K562 (cell line): ENCODE measurements at regions not wholly inside any gene's neighbourhood (a gene's known extent, or its start where the extent isn't known, plus 50 kb on each side); places are given as distances from the start of the nearest gene placed in this dataset.
A peak's percentile ranks its signal among the peaks of the same experiment; 100 is the strongest.

Experiments
- ATAC-seq: fragments of 200-7000 bp; cut with Tn5 transposase; 3 replicates; pipeline ENCODE4 v1.9.1; 2020; ENCODE audit warnings: moderate library complexity
- BruUV-seq: library from RNA; stranded (reverse); fragments of 400-500 nt; replicated peaks from 2 replicates; lab custom pipeline; 2021; lab: Mats Ljungman, UMichigan
- CTCF ChIA-PET: fragments of 300-600 bp; formaldehyde crosslinking; extraction: SDS; loops from one replicate; lab custom pipeline; 2021; ENCODE audit warnings: low intra/inter-chr PET ratio; lab: Yijun Ruan, JAX
- POLR2A ChIA-PET: fragments of 300-600, 350-650 bp; sonication (Branson Sonifier 250); formaldehyde crosslinking; extraction: SDS; loops from one replicate; lab custom pipeline; 2021; ENCODE audit warnings: antibody characterized with exemption, inconsistent platforms; lab: Yijun Ruan, JAX
- DNase-seq, 4 experiments: peaks; one replicate each; pipeline versions ENCODE4 v3.0.0 to v3.0.0-alpha.2; 2011 to 2018; ENCODE audit warnings: low spot score in 3 of 4, mixed read lengths in 3 of 4; ENCODE audit errors: extremely low read depth in 1 of 4
- FAIRE-seq: peaks from 2 replicates; lab custom pipeline; 2011; peaks lifted over from hg19 to GRCh38; lab: Jason Lieb, UNC
- H2AFZ ChIP-seq: 2 replicates; pipeline ENCODE4 v1.6.0; 2011; ENCODE audit warnings: low read depth, low read length, control low read depth, inconsistent platforms
- H3K27ac ChIP-seq: fragments of 200-600 bp; 3 replicates; pipeline ENCODE4 v1.8.0; 2011; ENCODE audit warnings: low read depth, mild to moderate bottlenecking, control low read depth, inconsistent platforms, low read length, moderate library complexity, mixed read lengths; ENCODE audit errors: extremely low read depth
- H3K27me3 ChIP-seq, 2 experiments: fragments of 300-600 bp in 1 of 2; 2 replicates in 1 of 2; 3 replicates in 1 of 2; pipeline versions ENCODE4 v1.6.0 to v1.8.0; 2011; ENCODE audit warnings: inconsistent platforms in 2 of 2, low read length in 2 of 2, mild to moderate bottlenecking in 1 of 2, mixed read lengths in 1 of 2, moderate library complexity in 1 of 2; ENCODE audit not compliant: control insufficient read depth in 2 of 2, insufficient read depth in 2 of 2
- H3K36me3 ChIP-seq: fragments of 300-600 bp; 3 replicates; pipeline ENCODE4 v1.8.0; 2011; ENCODE audit warnings: mild to moderate bottlenecking, low read length, inconsistent platforms; ENCODE audit not compliant: control insufficient read depth, insufficient read depth
- H3K4me1 ChIP-seq, 2 experiments: fragments of 200-600 bp in 1 of 2; replicated peaks in 1 of 2; 2 replicates in 1 of 2; 3 replicates in 1 of 2; pipeline versions ENCODE4 v1.5.1 to v1.8.0; 2011; ENCODE audit warnings: inconsistent platforms in 2 of 2, low read length in 2 of 2, mild to moderate bottlenecking in 1 of 2, mixed read lengths in 1 of 2, moderate library complexity in 1 of 2; ENCODE audit not compliant: control insufficient read depth in 2 of 2, insufficient read depth in 2 of 2
- H3K4me2 ChIP-seq: 2 replicates; pipeline ENCODE4 v1.6.1; 2011; ENCODE audit warnings: low read length, control low read depth, inconsistent platforms, mixed read lengths; ENCODE audit not compliant: insufficient read depth
- H3K4me3 ChIP-seq: fragments of 200-600 bp; sonication (generic), shearing (Covaris generic); 2 replicates; pipeline ENCODE4 v1.5.1; 2016; ENCODE audit warnings: control low read depth, inconsistent platforms
- H3K79me2 ChIP-seq: fragments of 200-600 bp; 3 replicates; pipeline ENCODE4 v1.8.0; 2011; ENCODE audit warnings: low read length, inconsistent platforms; ENCODE audit not compliant: control insufficient read depth, insufficient read depth
- H3K9ac ChIP-seq, 2 experiments: 2 replicates each; pipeline versions ENCODE4 v1.6.0 to v1.6.1; 2011; ENCODE audit warnings: low read depth in 2 of 2, low read length in 2 of 2, control low read depth in 1 of 2, inconsistent platforms in 1 of 2, mild to moderate bottlenecking in 1 of 2, mixed read lengths in 1 of 2; ENCODE audit not compliant: insufficient read depth in 1 of 2
- H3K9me1 ChIP-seq: one replicate; pipeline ENCODE4 v1.6.0; 2011; ENCODE audit warnings: inconsistent platforms, mild to moderate bottlenecking, low read length, moderate library complexity; ENCODE audit not compliant: control insufficient read depth, insufficient read depth
- H3K9me3 ChIP-seq: replicated peaks from 2 replicates; pipeline ENCODE4 v1.5.1; 2011; ENCODE audit warnings: low read depth, low read length, inconsistent platforms; ENCODE audit not compliant: control insufficient read depth, insufficient read depth
- H4K20me1 ChIP-seq: replicated peaks from 2 replicates; pipeline ENCODE4 v1.6.1; 2011; ENCODE audit warnings: low read length, inconsistent platforms, mixed read lengths; ENCODE audit not compliant: control insufficient read depth, insufficient read depth
- ARID3B ChIP-seq: fragments of 250-450 bp; sonication (Bioruptor Pico); IDR thresholded peaks from 2 replicates; pipeline ENCODE4 v1.4.0; 2020; ENCODE audit warnings: borderline replicate concordance
- ATF7 ChIP-seq: fragments of 450-650 bp; IDR thresholded peaks from 2 replicates; pipeline ENCODE4 v1.7.1; 2014; ENCODE audit warnings: mild to moderate bottlenecking, moderate library complexity
- CREB3 ChIP-seq: fragments of 450-650 bp; conservative IDR thresholded peaks from 2 replicates; pipeline ENCODE4 v1.6.1; 2016; ENCODE audit warnings: missing genetic modification characterization, low read depth, mild to moderate bottlenecking, missing compliant biosample characterization, moderate library complexity
- DACH1 ChIP-seq: fragments of 450-650 bp; IDR thresholded peaks from 2 replicates; pipeline ENCODE4 v1.6.1; 2018; ENCODE audit not compliant: partially characterized antibody
- PHF20 ChIP-seq: fragments of 450-650 bp; IDR thresholded peaks from 2 replicates; pipeline ENCODE4 v1.6.1; 2018; ENCODE audit not compliant: partially characterized antibody
- TFE3 ChIP-seq: fragments of 450-650 bp; formaldehyde crosslinking; IDR thresholded peaks from 2 replicates; pipeline ENCODE4 v1.4.0; 2020; ENCODE audit warnings: mild to moderate bottlenecking, mixed read lengths
- ZNF133 ChIP-seq: fragments of 250-450 bp; sonication (Bioruptor Pico); IDR thresholded peaks from 2 replicates; pipeline ENCODE4 v1.4.0; 2020; ENCODE audit warnings: mild to moderate bottlenecking
- ZNF174 ChIP-seq: fragments of 250-450 bp; sonication (Bioruptor Pico); IDR thresholded peaks from 2 replicates; pipeline ENCODE4 v1.4.0; 2020; ENCODE audit warnings: mild to moderate bottlenecking
- ZNF263 ChIP-seq: sonication (generic); formaldehyde crosslinking; IDR thresholded peaks from 2 replicates; pipeline ENCODE4 v1.8.0; 2022; ENCODE audit warnings: mild to moderate bottlenecking, missing genetic modification reagents, borderline replicate concordance
- WGBS: fragments of 100-300 bp; shearing (Covaris generic); methylation state at CpG from one replicate; pipeline ENCODE4 v1.1.6; 2016; ENCODE audit warnings: low coverage, mixed read lengths; ENCODE audit not compliant: insufficient coverage; ENCODE audit errors: missing lambda C conversion rate; 5-methylcytosine and 5-hydroxymethylcytosine counted together
- in situ Hi-C: fragments of 300-500 bp; cut with MboI; formaldehyde crosslinking; loops from 4 replicates; pipeline ENCODE4 v1.15.0; 2018; ENCODE audit warnings: inconsistent platforms, mixed read lengths
- intact Hi-C: fragments of 100-400 bp; cut with micrococcal nuclease; formaldehyde crosslinking; loops from 2 replicates; pipeline ENCODE4 v1.14.2; 2022

- POLR2A ChIA-PET, result no interaction called here
- FAIRE-seq, result no peak
These were observed 421.0 kb downstream of the TENT5A start for GRCh38 chr6:81331526-81331925.

GRCh38 chr6:81328700-81329099 lies 423.8 kb downstream of the TENT5A start:
- no peak for TF ChIP-seq ARID3B (CRISPR knock-in tag)
- no peak for TF ChIP-seq PHF20
- TF ChIP-seq TFE3, result peak; percentile 78
- 0% methylated on average over 2 of the region's 2 CpGs for WGBS
- DNase-seq (no peak), FAIRE-seq (no peak), ATAC-seq (no peak)
- Histone ChIP-seq H3K4me1 (no peaks in the 10 kb centered on the region), H3K36me3 (no peaks in the 10 kb centered on the region), H3K27ac (no peak overlapping the region), H2AFZ (no peak overlapping the region), H3K9me1 (no peaks in the 10 kb centered on the region), H3K79me2 (no peaks in the 10 kb centered on the region), H3K27me3 (no peaks in the 10 kb centered on the region), H4K20me1 (no peaks in the 10 kb centered on the region), H3K9ac (no peak overlapping the region), H3K4me2 (no peak overlapping the region), H3K9me3 (no peaks in the 10 kb centered on the region), H3K4me3 (no peak overlapping the region)
- BruUV-seq, result no TSS peak
- POLR2A ChIA-PET, result no interaction called here
- in situ Hi-C loops (no loop called here), intact Hi-C loops (no loop called here)
- CTCF ChIA-PET, result no interaction called here

More at GRCh38 chr6:81331526-81331925, 421.0 kb downstream of the TENT5A start:
- H3K27ac ChIP-seq, result no peak overlapping the region
- no peak overlapping the region for H2AFZ ChIP-seq
- no peak overlapping the region for H3K4me2 ChIP-seq
- in situ Hi-C loops, result no loop called here
- H3K27me3 ChIP-seq, result no peaks in the 10 kb centered on the region
- 0% methylated on average over 1 of the region's 1 CpG for WGBS
- CTCF ChIA-PET, result no interaction called here
- no peaks in the 10 kb centered on the region for H3K4me1 ChIP-seq
- no peak for ATAC-seq
- no peak overlapping the region for H3K4me3 ChIP-seq
- TF ChIP-seq DACH1, result no peak
- no peak for TF ChIP-seq ZNF174 (CRISPR knock-in tag)
- no peak for TF ChIP-seq CREB3 (tag)
- TF ChIP-seq ATF7, result no peak
- no peak for TF ChIP-seq ZNF263
- no peak for TF ChIP-seq ZNF133 (CRISPR knock-in tag)
- H3K79me2 ChIP-seq, result no peaks in the 10 kb centered on the region
- H4K20me1 ChIP-seq, result no peaks in the 10 kb centered on the region
- no peak overlapping the region for H3K9ac ChIP-seq
- H3K9me1 ChIP-seq, result no peaks in the 10 kb centered on the region
- H3K36me3 ChIP-seq, result no peaks in the 10 kb centered on the region
- no peak for DNase-seq
- H3K9me3 ChIP-seq, result no peaks in the 10 kb centered on the region
- no TSS peak for BruUV-seq
- intact Hi-C loops, result no loop called here
